CD8-positive, alpha-beta memory T cell (primary cell): ENCODE measurements at regions not wholly inside any gene's neighbourhood (a gene's known extent, or its start where the extent isn't known, plus 50 kb on each side); places are given as distances from the start of the nearest gene placed in this dataset.
"Not testable (repeated sequence)": the region's sequence is repeated elsewhere in the genome, so short reads cannot be mapped to it uniquely, and the experiment has no call there.

Source experiments
- CTCF ChIA-PET: fragments of 350-600 bp; sonication (Branson Sonifier 250); formaldehyde crosslinking; loops from one replicate; lab custom pipeline; 2021; ENCODE audit warnings: antibody characterized with exemption; lab: Charles Lee
- POLR2A ChIA-PET: fragments of 350-600 bp; sonication (Branson Sonifier 250); formaldehyde crosslinking; loops from one replicate; lab custom pipeline; 2021; ENCODE audit warnings: antibody characterized with exemption; lab: Charles Lee
- DNase-seq, 5 donors: peaks; one replicate each; pipeline versions ENCODE4 v3.0.0 to v3.0.0-alpha.2; 2020 to 2022; ENCODE audit warnings: mixed read lengths in 1 of 5
- H3K27ac ChIP-seq: one replicate; pipeline ENCODE4 v1.7.0; 2013; ENCODE audit warnings: low read depth, mild to moderate bottlenecking, low read length, moderate library complexity
- H3K27me3 ChIP-seq: 2 replicates; pipeline ENCODE4 v1.7.0; 2013; ENCODE audit warnings: low read length, mild to moderate bottlenecking; ENCODE audit not compliant: insufficient read depth, poor library complexity, severe bottlenecking
- H3K36me3 ChIP-seq: 2 replicates; pipeline ENCODE4 v1.7.0; 2013; ENCODE audit warnings: mild to moderate bottlenecking, low read length, moderate library complexity; ENCODE audit not compliant: insufficient read depth
- H3K4me1 ChIP-seq: 2 replicates; pipeline ENCODE4 v1.7.0; 2013; ENCODE audit warnings: mild to moderate bottlenecking, low read length, moderate library complexity; ENCODE audit not compliant: insufficient read depth
- H3K4me3 ChIP-seq: 2 replicates; pipeline ENCODE4 v1.7.0; 2013; ENCODE audit warnings: mild to moderate bottlenecking, low read length
- H3K9me3 ChIP-seq: 2 replicates; pipeline ENCODE4 v1.7.0; 2013; ENCODE audit warnings: mild to moderate bottlenecking, low read length
- H3K27ac Mint-ChIP-seq, 8 donors: one replicate each; pipeline ENCODE4 v1.8.0; 2020 to 2021; ENCODE audit warnings: mixed read lengths in 8 of 8, mild to moderate bottlenecking in 6 of 8, inconsistent platforms in 3 of 8, moderate library complexity in 3 of 8
- H3K27me3 Mint-ChIP-seq, 2 donors: one replicate each; pipeline ENCODE4 v1.8.0; 2020 to 2021; ENCODE audit warnings: mixed read lengths in 2 of 2, mild to moderate bottlenecking in 1 of 2, moderate library complexity in 1 of 2
- H3K36me3 Mint-ChIP-seq, 3 donors: one replicate each; pipeline ENCODE4 v1.8.0; 2020 to 2021; ENCODE audit warnings: mixed read lengths in 3 of 3, inconsistent platforms in 1 of 3, mild to moderate bottlenecking in 1 of 3
- H3K4me1 Mint-ChIP-seq, 3 donors: one replicate each; pipeline ENCODE4 v1.8.0; 2020 to 2021; ENCODE audit warnings: mixed read lengths in 3 of 3, inconsistent platforms in 1 of 3, mild to moderate bottlenecking in 1 of 3
- H3K4me3 Mint-ChIP-seq, 7 donors: one replicate each; pipeline ENCODE4 v1.8.0; 2020 to 2021; ENCODE audit warnings: mixed read lengths in 7 of 7, mild to moderate bottlenecking in 6 of 7, moderate library complexity in 4 of 7, inconsistent platforms in 2 of 7
- H3K9me3 Mint-ChIP-seq, 5 donors: one replicate each; pipeline ENCODE4 v1.8.0; 2020 to 2022; ENCODE audit warnings: mixed read lengths in 5 of 5, mild to moderate bottlenecking in 3 of 5, moderate library complexity in 2 of 5, inconsistent platforms in 1 of 5

GRCh38 chr3:11913316-11913715, 66.6 kb upstream of the TAMM41 start:
- CTCF ChIA-PET: no interaction called here
- no peaks in the 10 kb centered on the region for H3K9me3 Mint-ChIP-seq
- peaks cover 11 to 15% (median 13%) of the 10 kb centered on the region in 3 donors for H3K4me1 Mint-ChIP-seq
- H3K36me3 ChIP-seq: no peaks in the 10 kb centered on the region
- H3K27ac ChIP-seq: no peak overlapping the region
- H3K9me3 ChIP-seq: no peaks in the 10 kb centered on the region
- H3K4me1 ChIP-seq: no peaks in the 10 kb centered on the region
- H3K4me3 Mint-ChIP-seq: no peak overlapping the region
- POLR2A ChIA-PET: no interaction called here
- no peak overlapping the region for H3K27ac Mint-ChIP-seq
- H3K4me3 ChIP-seq: no peak overlapping the region
- H3K27me3 Mint-ChIP-seq: peaks cover 3 to 7% of the 10 kb centered on the region in 2 donors
- H3K27me3 ChIP-seq: no peaks in the 10 kb centered on the region
- H3K36me3 Mint-ChIP-seq: no peaks in the 10 kb centered on the region
- no peak for DNase-seq

- Histone ChIP-seq H3K4me1 (no peaks in the 10 kb centered on the region), H3K4me3 (no peak overlapping the region), H3K27ac (no peak overlapping the region), H3K9me3 (no peaks in the 10 kb centered on the region), H3K36me3 (no peaks in the 10 kb centered on the region), H3K27me3 (no peaks in the 10 kb centered on the region)
- Mint-ChIP-seq H3K4me1 (peaks cover 6 to 8% (median 7%) of the 10 kb centered on the region in 3 donors), H3K4me3 (no peak overlapping the region), H3K27ac (no peak overlapping the region), H3K36me3 (no peaks in the 10 kb centered on the region), H3K9me3 (no peaks in the 10 kb centered on the region), H3K27me3 (peaks cover 3 to 7% of the 10 kb centered on the region in 2 donors)
- POLR2A ChIA-PET: no interaction called here
- DNase-seq: no peak
- CTCF ChIA-PET: no interaction called here
These were observed 67.4 kb upstream of the TAMM41 start for GRCh38 chr3:11914041-11914440.

- Histone ChIP-seq H3K27ac (no peak overlapping the region), H3K9me3 (no peaks in the 10 kb centered on the region), H3K4me1 (no peaks in the 10 kb centered on the region), H3K4me3 (no peak overlapping the region), H3K27me3 (no peaks in the 10 kb centered on the region), H3K36me3 (no peaks in the 10 kb centered on the region)
- ChIA-PET CTCF (no interaction called here), POLR2A (no interaction called here)
- Mint-ChIP-seq H3K4me3 (no peak overlapping the region), H3K4me1 (peaks cover under 1 to 2% (median under 1%) of the 10 kb centered on the region in 3 donors), H3K27ac (no peak overlapping the region), H3K27me3 (peaks cover 0 to 7% of the 10 kb centered on the region in 2 donors), H3K9me3 (no peaks in the 10 kb centered on the region), H3K36me3 (no peaks in the 10 kb centered on the region)
- DNase-seq: no peak
These were observed 68.0 kb upstream of the TAMM41 start for GRCh38 chr3:11914651-11915050.

GRCh38 chr3:11915621-11916424, 69.1 kb upstream of the TAMM41 start:
- Mint-ChIP-seq H3K9me3 (no peaks in the 10 kb centered on the region), H3K4me1 (no peaks in the 10 kb centered on the region), H3K27ac (no peak overlapping the region), H3K27me3 (peaks cover 0 to 7% of the 10 kb centered on the region in 2 donors), H3K36me3 (no peaks in the 10 kb centered on the region), H3K4me3 (no peak overlapping the region)
- CTCF ChIA-PET: no interaction called here
- Histone ChIP-seq H3K27ac (no peak overlapping the region), H3K4me3 (no peak overlapping the region), H3K9me3 (no peaks in the 10 kb centered on the region), H3K36me3 (no peaks in the 10 kb centered on the region), H3K4me1 (no peaks in the 10 kb centered on the region), H3K27me3 (no peaks in the 10 kb centered on the region)
- no peak for DNase-seq
- POLR2A ChIA-PET: no interaction called here

- H3K4me1 Mint-ChIP-seq: not testable (repeated sequence)
These were observed 69.7 kb upstream of the TAMM41 start for GRCh38 chr3:11916425-11916762.

GRCh38 chr3:11917051-11917450, 70.4 kb upstream of the TAMM41 start:
- Mint-ChIP-seq H3K27me3 (peaks cover 0 to 7% of the 10 kb centered on the region in 2 donors), H3K4me3 (no peak overlapping the region), H3K36me3 (no peaks in the 10 kb centered on the region), H3K4me1 (no peaks in the 10 kb centered on the region), H3K27ac (no peak overlapping the region), H3K9me3 (no peaks in the 10 kb centered on the region)
- Histone ChIP-seq H3K27ac (no peak overlapping the region), H3K27me3 (no peaks in the 10 kb centered on the region), H3K4me3 (no peak overlapping the region), H3K9me3 (no peaks in the 10 kb centered on the region), H3K36me3 (no peaks in the 10 kb centered on the region), H3K4me1 (no peaks in the 10 kb centered on the region)
- ChIA-PET POLR2A (no interaction called here), CTCF (no interaction called here)
- no peak for DNase-seq

More at GRCh38 chr3:11916425-11916762, 69.7 kb upstream of the TAMM41 start:
- H3K27ac ChIP-seq, H3K36me3 Mint-ChIP-seq, H3K27ac Mint-ChIP-seq, POLR2A ChIA-PET, H3K27me3 ChIP-seq, H3K9me3 ChIP-seq, H3K4me3 ChIP-seq, H3K9me3 Mint-ChIP-seq, H3K4me1 ChIP-seq, H3K4me3 Mint-ChIP-seq, CTCF ChIA-PET, H3K27me3 Mint-ChIP-seq, H3K36me3 ChIP-seq, DNase-seq: not testable (repeated sequence)

- DNase-seq: no peak
- H3K36me3 Mint-ChIP-seq: no peaks in the 10 kb centered on the region
These were observed 72.7 kb upstream of the TAMM41 start for GRCh38 chr3:11919390-11919789.

GRCh38 chr3:11924518-11924917, 77.8 kb upstream of the TAMM41 start:
- POLR2A ChIA-PET: no interaction called here

More at GRCh38 chr3:11919390-11919789, 72.7 kb upstream of the TAMM41 start:
- Mint-ChIP-seq H3K27ac (peak overlapping the region in 1 of 8 donors; percentile 27), H3K4me3 (no peak overlapping the region), H3K27me3 (peaks cover 0 to 3% of the 10 kb centered on the region in 2 donors), H3K9me3 (no peaks in the 10 kb centered on the region), H3K4me1 (no peaks in the 10 kb centered on the region)
- Histone ChIP-seq H3K4me1 (no peaks in the 10 kb centered on the region), H3K9me3 (no peaks in the 10 kb centered on the region), H3K27ac (no peak overlapping the region), H3K36me3 (no peaks in the 10 kb centered on the region), H3K4me3 (no peak overlapping the region), H3K27me3 (no peaks in the 10 kb centered on the region)
- ChIA-PET POLR2A (no interaction called here), CTCF (no interaction called here)

More at GRCh38 chr3:11924518-11924917, 77.8 kb upstream of the TAMM41 start:
- Histone ChIP-seq H3K4me1 (no peaks in the 10 kb centered on the region), H3K27me3 (no peaks in the 10 kb centered on the region), H3K9me3 (no peaks in the 10 kb centered on the region), H3K27ac (no peak overlapping the region), H3K36me3 (no peaks in the 10 kb centered on the region), H3K4me3 (no peak overlapping the region)
- CTCF ChIA-PET: no interaction called here
- H3K4me1 Mint-ChIP-seq: no peaks in the 10 kb centered on the region
- no peaks in the 10 kb centered on the region for H3K36me3 Mint-ChIP-seq
- H3K4me3 Mint-ChIP-seq: no peak overlapping the region
- DNase-seq: no peak
- no peaks in the 10 kb centered on the region for H3K9me3 Mint-ChIP-seq
- H3K27ac Mint-ChIP-seq: no peak overlapping the region
- H3K27me3 Mint-ChIP-seq: peaks cover 0 to 23% of the 10 kb centered on the region in 2 donors
